ENCODE measurements at regions not wholly inside any gene's neighbourhood (a gene's known extent, or its start where the extent isn't known, plus 50 kb on each side); places are given as distances from the start of the nearest gene placed in this dataset.

DNA sequence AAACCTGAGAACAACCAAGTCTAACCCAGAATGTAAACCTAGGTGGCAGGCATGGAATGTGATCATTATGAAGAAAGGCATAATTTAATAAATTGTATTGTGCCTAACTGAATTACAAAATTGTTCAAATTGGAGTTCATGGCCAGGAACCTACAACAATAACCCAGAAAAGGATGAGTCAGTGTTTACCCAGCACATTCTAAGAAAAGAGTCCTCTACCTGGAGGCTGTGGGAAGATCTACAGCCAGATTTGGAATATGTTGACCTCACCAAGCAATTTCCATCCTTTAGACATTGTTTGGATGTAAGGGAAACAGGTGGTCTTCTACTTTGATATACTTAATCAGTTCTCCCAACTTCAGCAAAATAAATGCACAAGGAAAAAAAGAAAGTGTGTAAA, 152.2 kb downstream of the TMEM161B start:
- no peak for TF ChIP-seq USF2 (IDR thresholded peaks at IDR 0.05)
- TF ChIP-seq, protein P1, sequence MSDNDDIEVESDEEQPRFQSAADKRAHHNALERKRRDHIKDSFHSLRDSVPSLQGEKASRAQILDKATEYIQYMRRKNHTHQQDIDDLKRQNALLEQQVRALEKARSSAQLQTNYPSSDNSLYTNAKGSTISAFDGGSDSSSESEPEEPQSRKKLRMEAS (IDR thresholded peaks at IDR 0.05): no peak
- TF ChIP-seq, protein P2, sequence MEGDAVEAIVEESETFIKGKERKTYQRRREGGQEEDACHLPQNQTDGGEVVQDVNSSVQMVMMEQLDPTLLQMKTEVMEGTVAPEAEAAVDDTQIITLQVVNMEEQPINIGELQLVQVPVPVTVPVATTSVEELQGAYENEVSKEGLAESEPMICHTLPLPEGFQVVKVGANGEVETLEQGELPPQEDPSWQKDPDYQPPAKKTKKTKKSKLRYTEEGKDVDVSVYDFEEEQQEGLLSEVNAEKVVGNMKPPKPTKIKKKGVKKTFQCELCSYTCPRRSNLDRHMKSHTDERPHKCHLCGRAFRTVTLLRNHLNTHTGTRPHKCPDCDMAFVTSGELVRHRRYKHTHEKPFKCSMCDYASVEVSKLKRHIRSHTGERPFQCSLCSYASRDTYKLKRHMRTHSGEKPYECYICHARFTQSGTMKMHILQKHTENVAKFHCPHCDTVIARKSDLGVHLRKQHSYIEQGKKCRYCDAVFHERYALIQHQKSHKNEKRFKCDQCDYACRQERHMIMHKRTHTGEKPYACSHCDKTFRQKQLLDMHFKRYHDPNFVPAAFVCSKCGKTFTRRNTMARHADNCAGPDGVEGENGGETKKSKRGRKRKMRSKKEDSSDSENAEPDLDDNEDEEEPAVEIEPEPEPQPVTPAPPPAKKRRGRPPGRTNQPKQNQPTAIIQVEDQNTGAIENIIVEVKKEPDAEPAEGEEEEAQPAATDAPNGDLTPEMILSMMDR (IDR thresholded peaks at IDR 0.05): no peak
- no peak for TF ChIP-seq KDM1A (IDR thresholded peaks at IDR 0.05; ENCODE audit: low read depth)
- TF ChIP-seq MAFK (IDR thresholded peaks at IDR 0.05; ENCODE audit: partially characterized antibody): no peak
- no peak for TF ChIP-seq HDAC2 (IDR thresholded peaks at IDR 0.05)
- TF ChIP-seq EP300 (IDR thresholded peaks at IDR 0.05): no peak
- TF ChIP-seq SREBF2 (IDR thresholded peaks at IDR 0.05): no peak
- no peak for TF ChIP-seq ZFP36 (IDR thresholded peaks at IDR 0.05; ENCODE audit: borderline replicate concordance, partially characterized antibody)
- TF ChIP-seq POLR2A (IDR thresholded peaks at IDR 0.05; ENCODE audit: low read length): no peak
- TF ChIP-seq JUN (IDR thresholded peaks at IDR 0.05): no peak
- TF ChIP-seq, protein P3, sequence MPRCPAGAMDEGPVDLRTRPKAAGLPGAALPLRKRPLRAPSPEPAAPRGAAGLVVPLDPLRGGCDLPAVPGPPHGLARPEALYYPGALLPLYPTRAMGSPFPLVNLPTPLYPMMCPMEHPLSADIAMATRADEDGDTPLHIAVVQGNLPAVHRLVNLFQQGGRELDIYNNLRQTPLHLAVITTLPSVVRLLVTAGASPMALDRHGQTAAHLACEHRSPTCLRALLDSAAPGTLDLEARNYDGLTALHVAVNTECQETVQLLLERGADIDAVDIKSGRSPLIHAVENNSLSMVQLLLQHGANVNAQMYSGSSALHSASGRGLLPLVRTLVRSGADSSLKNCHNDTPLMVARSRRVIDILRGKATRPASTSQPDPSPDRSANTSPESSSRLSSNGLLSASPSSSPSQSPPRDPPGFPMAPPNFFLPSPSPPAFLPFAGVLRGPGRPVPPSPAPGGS (IDR thresholded peaks at IDR 0.05): no peak
